DOHH2 (cell line): ENCODE measurements at regions not wholly inside any gene's neighbourhood (a gene's known extent, or its start where the extent isn't known, plus 50 kb on each side); places are given as distances from the start of the nearest gene placed in this dataset.

Source experiments
- H3F3A ChIP-seq: fragments of 200-600 bp; sonication (generic), shearing (Covaris generic); 2 replicates; pipeline ENCODE4 v1.6.0; 2016; ENCODE audit warnings: antibody characterized with exemption, mild to moderate bottlenecking; ENCODE audit not compliant: control insufficient read depth, insufficient read depth
- H3K27ac ChIP-seq: fragments of 200-600 bp; sonication (generic); 2 replicates; pipeline ENCODE4 v1.5.1; 2014; ENCODE audit warnings: low read depth, mild to moderate bottlenecking, low read length, moderate library complexity
- H3K27me3 ChIP-seq: fragments of 200-600 bp; sonication (generic); 2 replicates; pipeline ENCODE4 v1.6.1; 2014; ENCODE audit warnings: mild to moderate bottlenecking, low read length, mixed read lengths; ENCODE audit not compliant: control insufficient read depth
- H3K36me3 ChIP-seq: fragments of 200-600 bp; sonication (generic); 2 replicates; pipeline ENCODE4 v1.6.1; 2014; ENCODE audit warnings: mild to moderate bottlenecking, low read length, moderate library complexity, mixed read lengths; ENCODE audit not compliant: control insufficient read depth
- H3K4me1 ChIP-seq: fragments of 200-600 bp; sonication (generic); 2 replicates; pipeline ENCODE4 v1.6.1; 2014; ENCODE audit warnings: mild to moderate bottlenecking, low read length, mixed read lengths; ENCODE audit not compliant: control insufficient read depth
- H3K4me2 ChIP-seq: fragments of 200-600 bp; sonication (generic); 2 replicates; pipeline ENCODE4 v1.6.0; 2014; ENCODE audit warnings: mild to moderate bottlenecking, low read length, moderate library complexity
- H3K4me3 ChIP-seq: fragments of 200-600 bp; sonication (generic); 2 replicates; pipeline ENCODE4 v1.5.1; 2014; ENCODE audit warnings: mild to moderate bottlenecking, low read length, mixed read lengths
- H3K79me2 ChIP-seq: fragments of 200-600 bp; sonication (generic); 2 replicates; pipeline ENCODE4 v1.6.1; 2014; ENCODE audit warnings: mild to moderate bottlenecking, low read length, mixed read lengths; ENCODE audit not compliant: control insufficient read depth
- H3K9me2 ChIP-seq: fragments of 200-600 bp; sonication (generic); replicated peaks from 2 replicates; pipeline ENCODE4 v1.6.1; 2014; ENCODE audit warnings: mild to moderate bottlenecking, low read length, mixed read lengths; ENCODE audit not compliant: control insufficient read depth
- H3K9me3 ChIP-seq: fragments of 200-600 bp; sonication (generic); 2 replicates; pipeline ENCODE4 v1.6.1; 2014; ENCODE audit warnings: antibody characterized with exemption, low read length, mixed read lengths; ENCODE audit not compliant: control insufficient read depth, insufficient read depth
- H4K20me1 ChIP-seq: fragments of 200-600 bp; sonication (generic); 2 replicates; pipeline ENCODE4 v1.6.0; 2014; ENCODE audit warnings: low read depth, mild to moderate bottlenecking, antibody characterized with exemption, low read length, moderate library complexity; ENCODE audit not compliant: control insufficient read depth, insufficient read depth
- EZH2phosphoT487 ChIP-seq: fragments of 200-600 bp; sonication (generic); IDR thresholded peaks from 2 replicates; pipeline ENCODE4 v1.6.1; 2017; ENCODE audit warnings: borderline replicate concordance, mild to moderate bottlenecking, antibody characterized with exemption, low read length, moderate library complexity, mixed read lengths
- TF ChIP-seq, protein P1 (sequence below): fragments of 200-600 bp; sonication (generic); IDR thresholded peaks from one replicate; pipeline ENCODE4 v1.5.1; 2014; ENCODE audit warnings: antibody characterized with exemption, mild to moderate bottlenecking, low read depth, low read length; ENCODE audit not compliant: poor library complexity, severe bottlenecking

GRCh38 chr4:121228848-121229247 lies 64.7 kb upstream of the TNIP3 start:
- no peaks in the 10 kb centered on the region for H3K9me2 ChIP-seq
- no peaks in the 10 kb centered on the region for H3K4me1 ChIP-seq
- H3K4me3 ChIP-seq, result no peak overlapping the region
- H3K27ac ChIP-seq, result no peak overlapping the region
- no peaks in the 10 kb centered on the region for H3K36me3 ChIP-seq
- H3F3A ChIP-seq, result no peaks in the 10 kb centered on the region
- H3K4me2 ChIP-seq, result no peak overlapping the region
- 0 out of 2 replicates have a peak, but pooled peaks cover 2% of the 10 kb centered on the region for H3K27me3 ChIP-seq
- no peaks in the 10 kb centered on the region for H3K79me2 ChIP-seq
- TF ChIP-seq EZH2phosphoT487, result no peak
- no peaks in the 10 kb centered on the region for H3K9me3 ChIP-seq
- H4K20me1 ChIP-seq, result no peaks in the 10 kb centered on the region

DNA sequence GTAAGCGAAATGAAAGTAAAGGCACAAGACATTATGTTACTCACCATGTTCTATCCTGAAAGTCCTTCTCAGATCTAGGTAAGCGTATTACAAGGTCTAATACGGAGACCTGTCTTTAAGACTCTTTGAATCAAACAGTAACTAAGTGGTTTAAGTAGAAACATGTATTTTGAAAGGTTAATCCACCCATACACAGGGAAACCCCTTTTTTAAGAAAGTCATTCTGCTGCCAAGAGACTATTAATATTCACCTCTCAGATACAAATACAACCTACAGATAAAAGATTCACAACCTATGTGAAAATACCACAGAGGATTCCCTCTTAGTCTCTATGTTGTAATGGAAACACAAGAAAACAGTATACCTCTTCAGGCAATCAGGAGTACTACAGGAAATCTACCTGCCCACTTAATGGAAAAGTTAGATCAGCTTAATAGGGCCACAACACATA lies 63.2 kb upstream of the TNIP3 start:
- H3K9me2 ChIP-seq, result no peaks in the 10 kb centered on the region
- H3K36me3 ChIP-seq, result no peaks in the 10 kb centered on the region
- H3K4me3 ChIP-seq, result no peak overlapping the region
- no peak overlapping the region for H3K4me2 ChIP-seq
- no peak overlapping the region for H3K27ac ChIP-seq
- H3K9me3 ChIP-seq, result no peaks in the 10 kb centered on the region
- no peaks in the 10 kb centered on the region for H3F3A ChIP-seq
- no peaks in the 10 kb centered on the region for H3K4me1 ChIP-seq
- H4K20me1 ChIP-seq, result no peaks in the 10 kb centered on the region
- TF ChIP-seq, protein P1, sequence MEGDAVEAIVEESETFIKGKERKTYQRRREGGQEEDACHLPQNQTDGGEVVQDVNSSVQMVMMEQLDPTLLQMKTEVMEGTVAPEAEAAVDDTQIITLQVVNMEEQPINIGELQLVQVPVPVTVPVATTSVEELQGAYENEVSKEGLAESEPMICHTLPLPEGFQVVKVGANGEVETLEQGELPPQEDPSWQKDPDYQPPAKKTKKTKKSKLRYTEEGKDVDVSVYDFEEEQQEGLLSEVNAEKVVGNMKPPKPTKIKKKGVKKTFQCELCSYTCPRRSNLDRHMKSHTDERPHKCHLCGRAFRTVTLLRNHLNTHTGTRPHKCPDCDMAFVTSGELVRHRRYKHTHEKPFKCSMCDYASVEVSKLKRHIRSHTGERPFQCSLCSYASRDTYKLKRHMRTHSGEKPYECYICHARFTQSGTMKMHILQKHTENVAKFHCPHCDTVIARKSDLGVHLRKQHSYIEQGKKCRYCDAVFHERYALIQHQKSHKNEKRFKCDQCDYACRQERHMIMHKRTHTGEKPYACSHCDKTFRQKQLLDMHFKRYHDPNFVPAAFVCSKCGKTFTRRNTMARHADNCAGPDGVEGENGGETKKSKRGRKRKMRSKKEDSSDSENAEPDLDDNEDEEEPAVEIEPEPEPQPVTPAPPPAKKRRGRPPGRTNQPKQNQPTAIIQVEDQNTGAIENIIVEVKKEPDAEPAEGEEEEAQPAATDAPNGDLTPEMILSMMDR, result no peak
- no peak for TF ChIP-seq EZH2phosphoT487
- 0 out of 2 replicates have a peak, but pooled peaks cover 2% of the 10 kb centered on the region for H3K27me3 ChIP-seq
- no peaks in the 10 kb centered on the region for H3K79me2 ChIP-seq

- Histone ChIP-seq H3K9me2 (no peaks in the 10 kb centered on the region), H4K20me1 (no peaks in the 10 kb centered on the region), H3K4me2 (no peak overlapping the region), H3K9me3 (no peaks in the 10 kb centered on the region), H3K27me3 (0 out of 2 replicates have a peak, but pooled peaks cover 2% of the 10 kb centered on the region), H3K4me3 (no peak overlapping the region), H3K36me3 (no peaks in the 10 kb centered on the region), H3K79me2 (no peaks in the 10 kb centered on the region), H3F3A (no peaks in the 10 kb centered on the region), H3K27ac (no peak overlapping the region), H3K4me1 (no peaks in the 10 kb centered on the region)
- no peak for TF ChIP-seq EZH2phosphoT487
- TF ChIP-seq, protein P1, result no peak
Observed at GRCh38 chr4:121226362-121226761, 62.2 kb upstream of the TNIP3 start.

DNA sequence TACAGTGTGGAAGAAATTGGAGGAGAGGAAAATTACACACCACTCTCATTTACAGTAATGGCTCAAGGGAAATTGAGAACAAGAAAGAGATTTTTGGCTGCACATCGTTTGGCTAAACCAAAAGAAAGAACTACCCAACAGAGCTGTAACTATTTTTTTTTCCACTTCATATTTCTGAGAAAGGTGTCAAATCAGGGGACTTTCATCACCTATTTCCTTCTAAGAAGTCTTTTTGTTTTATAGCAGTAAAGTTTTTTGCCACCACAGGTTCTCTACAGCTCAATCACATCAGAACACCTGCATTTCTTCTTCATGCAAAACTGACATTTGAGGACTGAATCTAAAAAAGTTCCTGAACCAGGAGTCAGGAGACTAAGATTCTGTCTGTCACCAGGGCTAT lies 57.5 kb upstream of the TNIP3 start:
- Histone ChIP-seq H4K20me1 (no peaks in the 10 kb centered on the region), H3K4me1 (no peaks in the 10 kb centered on the region), H3K27ac (no peak overlapping the region), H3K36me3 (no peaks in the 10 kb centered on the region), H3K4me3 (no peak overlapping the region), H3K79me2 (no peaks in the 10 kb centered on the region), H3K9me3 (no peaks in the 10 kb centered on the region), H3K9me2 (no peaks in the 10 kb centered on the region), H3K27me3 (0 out of 2 replicates have a peak, but pooled peaks cover 2% of the 10 kb centered on the region), H3F3A (no peaks in the 10 kb centered on the region), H3K4me2 (no peak overlapping the region)
- TF ChIP-seq, protein P1, result no peak
- no peak for TF ChIP-seq EZH2phosphoT487
